Endothelial cell of umbilical vein (primary cell): ENCODE measurements at regions not wholly inside any gene's neighbourhood (a gene's known extent, or its start where the extent isn't known, plus 50 kb on each side); places are given as distances from the start of the nearest gene placed in this dataset.

Experiments
- BruUV-seq: library from RNA; stranded (reverse); fragments of 400-500 nt; replicated peaks from 2 replicates; lab custom pipeline; 2021; lab: Mats Ljungman, UMichigan
- CTCF ChIA-PET: fragments of 300-600, 350-600 bp; sonication (Branson Sonifier 250); formaldehyde crosslinking; loops from one replicate; lab custom pipeline; 2021; ENCODE audit warnings: antibody characterized with exemption, inconsistent platforms; lab: Charles Lee
- POLR2A ChIA-PET: fragments of 300-600, 350-600 bp; sonication (Branson Sonifier 250); formaldehyde crosslinking; loops from one replicate; lab custom pipeline; 2021; ENCODE audit warnings: antibody characterized with exemption, inconsistent platforms; lab: Charles Lee
- DNase-seq: peaks from one replicate; pipeline ENCODE4 v3.0.0-alpha.2; 2011; ENCODE audit warnings: low read depth, low spot score
- FAIRE-seq: peaks from 2 replicates; lab custom pipeline; 2011; peaks lifted over from hg19 to GRCh38; lab: Jason Lieb, UNC
- H2AFZ ChIP-seq: 2 replicates; pipeline ENCODE4 v1.6.0; 2012; ENCODE audit warnings: low read depth, low read length, control low read depth, inconsistent platforms
- H3K27ac ChIP-seq: 2 replicates; pipeline ENCODE4 v1.5.1; 2011; ENCODE audit warnings: low read depth, mild to moderate bottlenecking, control low read depth, low read length, moderate library complexity; ENCODE audit not compliant: insufficient read depth
- H3K27me3 ChIP-seq, 2 experiments: 2 replicates each; pipeline versions ENCODE4 v1.6.0 to v1.6.1; 2011; ENCODE audit warnings: low read length in 2 of 2, mixed read lengths in 1 of 2; ENCODE audit not compliant: control insufficient read depth in 2 of 2, insufficient read depth in 2 of 2
- H3K36me3 ChIP-seq, 2 experiments: 2 replicates in 1 of 2; 3 replicates in 1 of 2; pipeline ENCODE4 v1.5.1; 2011; ENCODE audit warnings: low read length in 2 of 2, mild to moderate bottlenecking in 1 of 2, moderate library complexity in 1 of 2; ENCODE audit not compliant: control insufficient read depth in 2 of 2, insufficient read depth in 2 of 2; ENCODE audit errors: extremely low read depth in 1 of 2
- H3K4me1 ChIP-seq: 3 replicates; pipeline ENCODE4 v1.5.1; 2011; ENCODE audit warnings: mild to moderate bottlenecking, low read length; ENCODE audit not compliant: control insufficient read depth, insufficient read depth; ENCODE audit errors: extremely low read depth
- H3K4me2 ChIP-seq: 2 replicates; pipeline ENCODE4 v1.6.1; 2011; ENCODE audit warnings: low read length, control low read depth, mixed read lengths; ENCODE audit not compliant: insufficient read depth
- H3K4me3 ChIP-seq, 3 experiments: fragments of 200-600 bp in 1 of 3; sonication (generic), shearing (Covaris generic) in 1 of 3; replicated peaks in 1 of 3; 2 replicates each; pipeline ENCODE4 v1.5.1; 2011 to 2016; ENCODE audit warnings: control low read depth in 3 of 3, low read length in 3 of 3, mild to moderate bottlenecking in 2 of 3, inconsistent platforms in 1 of 3, low read depth in 1 of 3, moderate library complexity in 1 of 3; ENCODE audit not compliant: insufficient read depth in 1 of 3
- H3K79me2 ChIP-seq: 2 replicates; pipeline ENCODE4 v1.6.0; 2012; ENCODE audit warnings: low read length, inconsistent platforms; ENCODE audit not compliant: control insufficient read depth, insufficient read depth
- H3K9ac ChIP-seq: replicated peaks from 2 replicates; pipeline ENCODE3; 2011; ENCODE audit warnings: low read length, control low read depth; ENCODE audit not compliant: insufficient read depth; ENCODE audit errors: extremely low read depth
- H3K9me1 ChIP-seq: replicated peaks from 3 replicates; pipeline ENCODE4 v1.6.0; 2011; ENCODE audit warnings: mild to moderate bottlenecking, low read length; ENCODE audit not compliant: control insufficient read depth, insufficient read depth; ENCODE audit errors: extremely low read depth
- H3K9me3 ChIP-seq: replicated peaks from 2 replicates; pipeline ENCODE4 v1.5.1; 2012; ENCODE audit warnings: low read length, inconsistent platforms; ENCODE audit not compliant: control insufficient read depth, insufficient read depth
- H4K20me1 ChIP-seq: replicated peaks from 2 replicates; pipeline ENCODE3; 2011; ENCODE audit warnings: mild to moderate bottlenecking, low read length; ENCODE audit not compliant: control insufficient read depth, insufficient read depth; ENCODE audit errors: extremely low read depth
- CTCF ChIP-seq, 2 donors: IDR thresholded peaks; 1 replicate in 1 of 2; 2 replicates in 1 of 2; pipeline ENCODE4 v1.5.1; 2011; ENCODE audit warnings: low read length in 2 of 2, mild to moderate bottlenecking in 2 of 2, moderate library complexity in 2 of 2, control low read depth in 1 of 2, inconsistent platforms in 1 of 2, low read depth in 1 of 2; ENCODE audit not compliant: insufficient read depth in 1 of 2; ENCODE audit errors: extremely low read depth in 1 of 2
- EZH2 ChIP-seq: IDR thresholded peaks from 2 replicates; pipeline ENCODE4 v1.6.1; 2012; ENCODE audit warnings: borderline replicate concordance, low read depth, mild to moderate bottlenecking, moderate library complexity, low read length, inconsistent platforms; ENCODE audit not compliant: severe bottlenecking
- FOS ChIP-seq: IDR thresholded peaks from 2 replicates; pipeline ENCODE4 v1.6.1; 2011; ENCODE audit warnings: mild to moderate bottlenecking, low read length, moderate library complexity, borderline replicate concordance; ENCODE audit not compliant: insufficient read depth
- GATA2 ChIP-seq: IDR thresholded peaks from 2 replicates; pipeline ENCODE4 v1.7.0; 2011; ENCODE audit warnings: low read depth, mild to moderate bottlenecking, moderate library complexity, mixed read lengths, low read length; ENCODE audit not compliant: insufficient read length, insufficient read depth
- JUN ChIP-seq: IDR thresholded peaks from 2 replicates; pipeline ENCODE4 v1.6.1; 2011; ENCODE audit warnings: borderline replicate concordance, low read depth; ENCODE audit not compliant: insufficient read length, insufficient read depth
- MAX ChIP-seq: IDR thresholded peaks from 2 replicates; pipeline ENCODE4 v1.6.1; 2011; ENCODE audit not compliant: insufficient read depth, insufficient read length
- MYC ChIP-seq: IDR thresholded peaks from one replicate; pipeline ENCODE4 v1.6.1; 2011; ENCODE audit warnings: mild to moderate bottlenecking, low read depth, low read length
- POLR2AphosphoS5 ChIP-seq: IDR thresholded peaks from 2 replicates; pipeline ENCODE4 v1.6.1; 2012; ENCODE audit warnings: low read depth, mild to moderate bottlenecking, control low read depth, low read length, moderate library complexity; ENCODE audit not compliant: insufficient read depth
- dilution Hi-C: fragments of 300-500 bp; cut with MboI; formaldehyde crosslinking; loops from one replicate; pipeline ENCODE4 v1.15.0; 2019; ENCODE audit warnings: low sequenced_read_pairs; ENCODE audit not compliant: extremely low pct_ligation_motif_present
- intact Hi-C: fragments of 100-400 bp; cut with micrococcal nuclease; formaldehyde crosslinking; loops from one replicate; pipeline ENCODE4 v1.10.0; 2022

- Histone ChIP-seq H3K27me3 (no peaks in the 10 kb centered on the region), H3K9me3 (peaks cover 5% of the 10 kb centered on the region), H3K4me2 (no peak overlapping the region), H3K27ac (no peak overlapping the region), H3K4me3 (no peak overlapping the region), H3K9me1 (no peaks in the 10 kb centered on the region), H4K20me1 (no peaks in the 10 kb centered on the region), H3K9ac (no peak overlapping the region), H2AFZ (no peak overlapping the region), H3K79me2 (no peaks in the 10 kb centered on the region), H3K36me3 (no peaks in the 10 kb centered on the region), H3K4me1 (no peaks in the 10 kb centered on the region)
- DNase-seq (no peak), FAIRE-seq (no peak)
- ChIA-PET CTCF (no interaction called here), POLR2A (no interaction called here)
- intact Hi-C loops (no loop called here), dilution Hi-C loops (no loop called here)
- no peak for TF ChIP-seq MAX
- TF ChIP-seq MYC, result no peak
- TF ChIP-seq JUN, result no peak
- TF ChIP-seq GATA2, result no peak
- no peak for TF ChIP-seq CTCF (IDR thresholded peaks at IDR 0.05; ENCODE audit: extremely low read depth in 1 of 2, insufficient read depth in 1 of 2, low read depth in 1 of 2, low read length in 2 of 2)
- TF ChIP-seq POLR2AphosphoS5, result no peak
- no peak for TF ChIP-seq FOS
- TF ChIP-seq EZH2, result no peak
- no TSS peak for BruUV-seq
Measured at GRCh38 chr10:85459906-85460305, 906.7 kb downstream of the GRID1 start.
